SK-N-SH (cell line): ENCODE measurements at regions not wholly inside any gene's neighbourhood (a gene's known extent, or its start where the extent isn't known, plus 50 kb on each side); places are given as distances from the start of the nearest gene placed in this dataset.

Source experiments
- CTCF ChIA-PET: fragments of 300-600, 350-600 bp; formaldehyde crosslinking; extraction: SDS; loops from one replicate; lab custom pipeline; 2021; lab: Yijun Ruan, JAX
- POLR2A ChIA-PET: fragments of 350-600 bp; sonication (Branson Sonifier 250); formaldehyde crosslinking; extraction: SDS; loops from one replicate; lab custom pipeline; 2020; ENCODE audit warnings: antibody characterized with exemption, inconsistent platforms; lab: Yijun Ruan, JAX
- DNase-seq: peaks from one replicate; pipeline ENCODE4 v3.0.0; 2012
- H2AFZ ChIP-seq: fragments of 200-600 bp; sonication (generic); 2 replicates; pipeline ENCODE4 v1.8.1; 2016; ENCODE audit warnings: antibody characterized with exemption, mild to moderate bottlenecking, low read depth
- H3F3A ChIP-seq: fragments of 200-600 bp; sonication (generic); replicated peaks from 2 replicates; pipeline ENCODE3; 2016; ENCODE audit warnings: antibody characterized with exemption, mild to moderate bottlenecking; ENCODE audit not compliant: insufficient read depth
- H3K27ac ChIP-seq, 2 experiments: fragments of 200-500 bp in 1 of 2; fragments of 200-600 bp in 1 of 2; sonication (Bioruptor generic) in 1 of 2; sonication (generic), shearing (Covaris generic) in 1 of 2; 2 replicates each; pipeline versions ENCODE4 v1.5.1 to v1.6.1; 2014 to 2016; ENCODE audit warnings: low read depth in 2 of 2, inconsistent platforms in 1 of 2, low read length in 1 of 2, mild to moderate bottlenecking in 1 of 2, mixed read lengths in 1 of 2
- H3K27me3 ChIP-seq: fragments of 200-600 bp; sonication (generic), shearing (Covaris generic); 2 replicates; pipeline ENCODE4 v1.6.1; 2016; ENCODE audit warnings: mixed run types; ENCODE audit not compliant: insufficient read depth
- H3K36me3 ChIP-seq, 2 experiments: fragments of 200-500 bp in 1 of 2; fragments of 200-600 bp in 1 of 2; sonication (Bioruptor generic) in 1 of 2; sonication (generic) in 1 of 2; replicated peaks in 1 of 2; 2 replicates each; pipeline versions ENCODE3 to v1.5.1; 2014 to 2016; ENCODE audit warnings: low read length in 1 of 2, mild to moderate bottlenecking in 1 of 2; ENCODE audit not compliant: insufficient read depth in 2 of 2, control insufficient read depth in 1 of 2
- H3K4me1 ChIP-seq, 2 experiments: fragments of 200-500 bp in 1 of 2; fragments of 200-600 bp in 1 of 2; sonication (Bioruptor generic) in 1 of 2; sonication (generic), shearing (Covaris generic) in 1 of 2; 2 replicates each; pipeline versions ENCODE4 v1.5.1 to v1.6.1; 2014 to 2016; ENCODE audit warnings: low read depth in 1 of 2, low read length in 1 of 2, mixed run types in 1 of 2; ENCODE audit not compliant: insufficient read depth in 2 of 2, control insufficient read depth in 1 of 2
- H3K4me2 ChIP-seq: fragments of 200-600 bp; sonication (generic), shearing (Covaris generic); 2 replicates; pipeline ENCODE4 v1.6.1; 2017; ENCODE audit warnings: mixed run types
- H3K4me3 ChIP-seq, 2 experiments: fragments of 200-500 bp in 1 of 2; fragments of 200-600 bp in 1 of 2; sonication (Bioruptor generic) in 1 of 2; sonication (generic), shearing (Covaris generic) in 1 of 2; 2 replicates each; pipeline versions ENCODE4 v1.5.1 to v1.8.1; 2014 to 2016; ENCODE audit warnings: low read depth in 2 of 2, inconsistent platforms in 1 of 2, low read length in 1 of 2, mild to moderate bottlenecking in 1 of 2, mixed read lengths in 1 of 2, moderate library complexity in 1 of 2
- H3K79me2 ChIP-seq: fragments of 200-600 bp; sonication (generic); 2 replicates; pipeline ENCODE4 v1.8.1; 2017; ENCODE audit warnings: mild to moderate bottlenecking; ENCODE audit not compliant: insufficient read depth
- H3K9ac ChIP-seq: fragments of 200-600 bp; sonication (generic); 2 replicates; pipeline ENCODE4 v1.6.1; 2017; ENCODE audit warnings: mixed run types
- H3K9me2 ChIP-seq: fragments of 200-600 bp; sonication (generic); 2 replicates; pipeline ENCODE4 v1.6.1; 2017; ENCODE audit warnings: mixed run types
- H3K9me3 ChIP-seq: fragments of 200-600 bp; sonication (generic); 2 replicates; pipeline ENCODE4 v1.6.1; 2017; ENCODE audit warnings: mixed run types, mild to moderate bottlenecking, moderate library complexity
- H4K20me1 ChIP-seq: fragments of 200-600 bp; sonication (generic); 2 replicates; pipeline ENCODE4 v1.6.1; 2017; ENCODE audit warnings: mild to moderate bottlenecking, mixed run types; ENCODE audit not compliant: insufficient read depth
- CHD2 ChIP-seq: fragments of 150-350 bp; IDR thresholded peaks from 2 replicates; pipeline ENCODE4 v1.6.1; 2018; ENCODE audit warnings: low read length; ENCODE audit not compliant: partially characterized antibody
- ELF1 ChIP-seq: IDR thresholded peaks from 2 replicates; pipeline ENCODE4 v1.4.0; 2012
- EP300 ChIP-seq, 2 experiments: IDR thresholded peaks; 2 replicates each; pipeline versions ENCODE4 v1.4.0 to v1.6.1; 2012; ENCODE audit warnings: borderline replicate concordance in 1 of 2, low read depth in 1 of 2, low read length in 1 of 2
- FOXM1 ChIP-seq: IDR thresholded peaks from 2 replicates; pipeline ENCODE4 v1.4.0; 2012; ENCODE audit warnings: low read depth, mild to moderate bottlenecking
- GABPA ChIP-seq: IDR thresholded peaks from 2 replicates; pipeline ENCODE4 v1.4.0; 2012; ENCODE audit warnings: low read depth, mild to moderate bottlenecking
- JUND ChIP-seq: IDR thresholded peaks from 2 replicates; pipeline ENCODE4 v1.4.0; 2012
- MXI1 ChIP-seq: IDR thresholded peaks from 2 replicates; pipeline ENCODE4 v1.6.1; 2012; ENCODE audit warnings: mild to moderate bottlenecking, low read depth, low read length, improper control_type of control experiment
- NRF1 ChIP-seq: IDR thresholded peaks from 2 replicates; pipeline ENCODE4 v1.6.1; 2012; ENCODE audit warnings: low read depth, mild to moderate bottlenecking, low read length
- RAD21 ChIP-seq: IDR thresholded peaks from 2 replicates; pipeline ENCODE4 v1.6.1; 2012; ENCODE audit warnings: mild to moderate bottlenecking, low read length
- RCOR1 ChIP-seq: fragments of 150-350 bp; IDR thresholded peaks from 2 replicates; pipeline ENCODE4 v1.6.1; 2017; ENCODE audit warnings: antibody characterized with exemption, low read length
- RXRA ChIP-seq: IDR thresholded peaks from 2 replicates; pipeline ENCODE4 v1.4.0; 2012; ENCODE audit warnings: low read depth, mild to moderate bottlenecking, borderline replicate concordance
- SMC3 ChIP-seq: IDR thresholded peaks from 2 replicates; pipeline ENCODE4 v1.6.1; 2012; ENCODE audit warnings: low read depth, low read length, improper control_type of control experiment
- TEAD4 ChIP-seq: IDR thresholded peaks from 2 replicates; pipeline ENCODE4 v1.4.0; 2012; ENCODE audit warnings: mild to moderate bottlenecking, borderline replicate concordance; ENCODE audit not compliant: insufficient read depth
- YY1 ChIP-seq: IDR thresholded peaks from 2 replicates; pipeline ENCODE4 v1.4.0; 2012; ENCODE audit warnings: low read depth, mild to moderate bottlenecking
- WGBS: methylation state at CpG from one replicate; pipeline ENCODE4 v1.1.6; 2017; ENCODE audit warnings: low lambda C conversion rate; 5-methylcytosine and 5-hydroxymethylcytosine counted together
- TF ChIP-seq, protein P1 (sequence below): fragments of 150-350 bp; IDR thresholded peaks from 2 replicates; pipeline ENCODE4 v1.6.1; 2017; ENCODE audit warnings: antibody characterized with exemption, low read length, low read depth, borderline replicate concordance
- TF ChIP-seq, protein P2 (sequence below): fragments of 200-600 bp; sonication (generic); IDR thresholded peaks from 2 replicates; pipeline ENCODE4 v1.6.1; 2017; ENCODE audit warnings: antibody characterized with exemption, mild to moderate bottlenecking, moderate library complexity
- TF ChIP-seq, protein P3 (sequence below): IDR thresholded peaks from 2 replicates; pipeline ENCODE4 v1.4.0; 2012; ENCODE audit warnings: low read depth, borderline replicate concordance
- TF ChIP-seq, protein P4 (sequence below): fragments of 150-350 bp; IDR thresholded peaks from 2 replicates; pipeline ENCODE4 v1.6.1; 2016; ENCODE audit warnings: mild to moderate bottlenecking, low read depth, low read length

DNA sequence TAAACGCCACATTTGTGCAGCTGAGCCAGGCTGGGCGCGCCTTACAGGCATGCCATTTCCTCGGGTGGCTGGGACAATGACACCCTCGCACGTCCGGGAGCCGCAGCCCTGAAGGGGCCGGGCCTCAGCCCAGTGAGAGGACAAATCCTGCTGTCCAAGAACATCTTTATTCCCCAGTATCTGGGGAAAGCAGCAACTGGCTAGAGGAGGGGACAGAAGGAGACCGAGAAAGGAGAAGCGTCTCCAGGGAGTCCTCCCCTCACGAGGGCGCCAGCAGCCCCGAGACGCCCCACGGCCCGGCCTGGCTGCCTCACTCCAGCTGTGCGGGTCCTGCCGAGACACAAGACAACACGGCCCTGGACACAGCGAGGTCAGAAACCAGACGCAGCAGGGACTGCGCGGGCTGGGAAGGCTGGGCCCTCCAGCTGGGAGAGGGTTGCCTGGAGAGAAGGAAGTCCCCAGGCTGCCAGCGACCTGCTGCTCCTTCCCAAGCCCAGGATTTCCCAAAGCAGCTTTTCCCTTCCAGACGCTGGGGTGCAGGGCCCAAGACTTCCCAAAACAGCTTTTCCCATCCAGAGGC, 130.2 kb downstream of the CHSY1 start (continued):
- peak; percentile 15; the same call in 1 of the 2 replicates for TF ChIP-seq NRF1
- no peak for TF ChIP-seq GABPA
- TF ChIP-seq RXRA = no peak
- TF ChIP-seq CHD2 = peak; percentile 8
- TF ChIP-seq FOXM1 = no peak
- no peak for TF ChIP-seq TEAD4
- peak in 1 of 2 experiments; percentile 67; a peak in 2 of 4 replicates for TF ChIP-seq EP300 (IDR thresholded peaks at IDR 0.05; ENCODE audit: borderline replicate concordance in 1 of 2, low read depth in 1 of 2, low read length in 1 of 2)
- TF ChIP-seq, protein P1, sequence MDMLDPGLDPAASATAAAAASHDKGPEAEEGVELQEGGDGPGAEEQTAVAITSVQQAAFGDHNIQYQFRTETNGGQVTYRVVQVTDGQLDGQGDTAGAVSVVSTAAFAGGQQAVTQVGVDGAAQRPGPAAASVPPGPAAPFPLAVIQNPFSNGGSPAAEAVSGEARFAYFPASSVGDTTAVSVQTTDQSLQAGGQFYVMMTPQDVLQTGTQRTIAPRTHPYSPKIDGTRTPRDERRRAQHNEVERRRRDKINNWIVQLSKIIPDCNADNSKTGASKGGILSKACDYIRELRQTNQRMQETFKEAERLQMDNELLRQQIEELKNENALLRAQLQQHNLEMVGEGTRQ = no peak
- no peak for TF ChIP-seq YY1
- no peak for TF ChIP-seq RCOR1
- TF ChIP-seq, all 33 proteins: peak for 8

DNA sequence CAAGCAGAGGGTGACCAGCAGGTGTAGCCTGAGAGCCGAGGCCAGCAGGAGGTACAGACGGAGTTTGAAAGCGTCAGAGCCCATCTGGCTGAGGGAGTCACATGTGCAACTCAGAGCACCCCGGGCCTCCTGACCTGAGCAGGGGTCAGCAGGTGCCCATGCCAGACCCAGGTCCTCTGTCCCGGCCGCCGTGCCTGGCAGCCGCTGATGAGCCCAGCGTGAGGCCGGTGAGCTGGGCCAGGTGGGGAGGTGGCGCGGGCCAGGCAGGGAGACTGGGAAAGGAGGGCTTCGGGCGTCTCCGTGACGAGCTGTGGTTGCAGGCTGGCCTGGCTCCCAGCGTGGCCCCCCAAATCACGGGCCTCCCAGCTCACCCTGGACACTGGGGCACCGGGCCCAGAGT, 130.9 kb downstream of the CHSY1 start:
- Histone ChIP-seq H3F3A (peaks cover 18% of the 10 kb centered on the region), H3K27me3 (no peaks in the 10 kb centered on the region), H3K4me2 (no peak overlapping the region), H4K20me1 (no peaks in the 10 kb centered on the region), H3K9me3 (no peaks in the 10 kb centered on the region), H2AFZ (no peak overlapping the region), H3K79me2 (no peaks in the 10 kb centered on the region), H3K27ac (peak overlapping the region in 1 of 2 experiments; percentile 98; a peak in 2 of 4 replicates), H3K36me3 (no peaks in the 10 kb centered on the region), H3K4me3 (no peak overlapping the region), H3K4me1 (peaks cover 4 to 31% of the 10 kb centered on the region in 2 experiments; a peak in 3 of 4 replicates), H3K9ac (no peak overlapping the region), H3K9me2 (no peaks in the 10 kb centered on the region)
- WGBS = 92% methylated on average over 9 of the region's 19 CpGs
- peak; percentile 58 for DNase-seq
- TF ChIP-seq, protein P2, sequence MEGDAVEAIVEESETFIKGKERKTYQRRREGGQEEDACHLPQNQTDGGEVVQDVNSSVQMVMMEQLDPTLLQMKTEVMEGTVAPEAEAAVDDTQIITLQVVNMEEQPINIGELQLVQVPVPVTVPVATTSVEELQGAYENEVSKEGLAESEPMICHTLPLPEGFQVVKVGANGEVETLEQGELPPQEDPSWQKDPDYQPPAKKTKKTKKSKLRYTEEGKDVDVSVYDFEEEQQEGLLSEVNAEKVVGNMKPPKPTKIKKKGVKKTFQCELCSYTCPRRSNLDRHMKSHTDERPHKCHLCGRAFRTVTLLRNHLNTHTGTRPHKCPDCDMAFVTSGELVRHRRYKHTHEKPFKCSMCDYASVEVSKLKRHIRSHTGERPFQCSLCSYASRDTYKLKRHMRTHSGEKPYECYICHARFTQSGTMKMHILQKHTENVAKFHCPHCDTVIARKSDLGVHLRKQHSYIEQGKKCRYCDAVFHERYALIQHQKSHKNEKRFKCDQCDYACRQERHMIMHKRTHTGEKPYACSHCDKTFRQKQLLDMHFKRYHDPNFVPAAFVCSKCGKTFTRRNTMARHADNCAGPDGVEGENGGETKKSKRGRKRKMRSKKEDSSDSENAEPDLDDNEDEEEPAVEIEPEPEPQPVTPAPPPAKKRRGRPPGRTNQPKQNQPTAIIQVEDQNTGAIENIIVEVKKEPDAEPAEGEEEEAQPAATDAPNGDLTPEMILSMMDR = no peak
- CTCF ChIA-PET = interaction anchor here (0.7 to 2.8 kb wide), 22 partner anchors 9 to 143 kb away, joined by 3 to 24 read pairs (median 4); partner anchors contain the start of gene CHSY1
- POLR2A ChIA-PET = interaction anchor here (0.9 to 1.6 kb wide), 3 partner anchors 29 to 131 kb away, joined by 3 to 7 read pairs (median 5); partner anchors contain the start of gene CHSY1

DNA sequence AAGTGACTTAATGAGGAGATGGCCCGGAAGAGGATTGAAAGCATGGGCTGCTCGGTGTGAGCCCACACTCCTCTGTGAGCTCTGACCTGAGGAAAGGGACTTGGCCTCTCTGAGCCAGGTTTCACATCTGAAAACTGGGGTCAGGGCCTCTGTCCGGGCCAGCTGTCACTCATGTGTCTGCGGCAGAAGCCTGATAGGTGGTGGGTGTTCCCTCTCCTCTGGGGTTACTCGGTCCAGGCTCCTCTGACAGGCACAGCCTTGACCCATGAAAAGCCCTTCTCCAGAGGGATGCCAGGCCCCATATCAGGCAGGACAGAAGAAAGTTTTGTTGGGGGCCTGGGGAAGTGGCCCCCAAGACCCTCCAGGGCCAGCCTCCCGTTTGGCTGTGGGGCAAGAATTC, 131.4 kb downstream of the CHSY1 start:
- no peak for DNase-seq
- TF ChIP-seq JUND (no peak), ELF1 (no peak), MXI1 (no peak), SMC3 (no peak), YY1 (no peak), FOXM1 (no peak), RAD21 (no peak)
- TF ChIP-seq, protein P3, sequence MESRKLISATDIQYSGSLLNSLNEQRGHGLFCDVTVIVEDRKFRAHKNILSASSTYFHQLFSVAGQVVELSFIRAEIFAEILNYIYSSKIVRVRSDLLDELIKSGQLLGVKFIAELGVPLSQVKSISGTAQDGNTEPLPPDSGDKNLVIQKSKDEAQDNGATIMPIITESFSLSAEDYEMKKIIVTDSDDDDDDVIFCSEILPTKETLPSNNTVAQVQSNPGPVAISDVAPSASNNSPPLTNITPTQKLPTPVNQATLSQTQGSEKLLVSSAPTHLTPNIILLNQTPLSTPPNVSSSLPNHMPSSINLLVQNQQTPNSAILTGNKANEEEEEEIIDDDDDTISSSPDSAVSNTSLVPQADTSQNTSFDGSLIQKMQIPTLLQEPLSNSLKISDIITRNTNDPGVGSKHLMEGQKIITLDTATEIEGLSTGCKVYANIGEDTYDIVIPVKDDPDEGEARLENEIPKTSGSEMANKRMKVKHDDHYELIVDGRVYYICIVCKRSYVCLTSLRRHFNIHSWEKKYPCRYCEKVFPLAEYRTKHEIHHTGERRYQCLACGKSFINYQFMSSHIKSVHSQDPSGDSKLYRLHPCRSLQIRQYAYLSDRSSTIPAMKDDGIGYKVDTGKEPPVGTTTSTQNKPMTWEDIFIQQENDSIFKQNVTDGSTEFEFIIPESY = no peak
- TF ChIP-seq, protein P1 = no peak
- TF ChIP-seq, protein P4, sequence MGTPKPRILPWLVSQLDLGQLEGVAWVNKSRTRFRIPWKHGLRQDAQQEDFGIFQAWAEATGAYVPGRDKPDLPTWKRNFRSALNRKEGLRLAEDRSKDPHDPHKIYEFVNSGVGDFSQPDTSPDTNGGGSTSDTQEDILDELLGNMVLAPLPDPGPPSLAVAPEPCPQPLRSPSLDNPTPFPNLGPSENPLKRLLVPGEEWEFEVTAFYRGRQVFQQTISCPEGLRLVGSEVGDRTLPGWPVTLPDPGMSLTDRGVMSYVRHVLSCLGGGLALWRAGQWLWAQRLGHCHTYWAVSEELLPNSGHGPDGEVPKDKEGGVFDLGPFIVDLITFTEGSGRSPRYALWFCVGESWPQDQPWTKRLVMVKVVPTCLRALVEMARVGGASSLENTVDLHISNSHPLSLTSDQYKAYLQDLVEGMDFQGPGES = no peak

More for the DNA sequence above, 131.4 kb downstream of the CHSY1 start:
- no peaks in the 10 kb centered on the region for H3K27me3 ChIP-seq
- H3K9ac ChIP-seq = no peak overlapping the region
- no peak overlapping the region for H3K4me2 ChIP-seq
- no peaks in the 10 kb centered on the region for H3K9me2 ChIP-seq
- POLR2A ChIA-PET = interaction anchor here (1.6 kb wide), 1 partner anchor 131 kb away, joined by 7 read pairs; the partner anchor contains the start of gene CHSY1
- no peak overlapping the region for H2AFZ ChIP-seq
- WGBS = 100% methylated on average over 3 of the region's 6 CpGs
- no peaks in the 10 kb centered on the region for H3K9me3 ChIP-seq
- no peak overlapping the region for H3K4me3 ChIP-seq
- H3K27ac ChIP-seq = peak overlapping the region in 1 of 2 experiments; percentile 98; a peak in 1 of 4 replicates
- H3K36me3 ChIP-seq = no peaks in the 10 kb centered on the region
- H3K4me1 ChIP-seq = peaks cover 0 to 27% of the 10 kb centered on the region in 2 experiments; a peak in 2 of 4 replicates
- CTCF ChIA-PET = interaction anchor here (1.1 to 2.8 kb wide), 10 partner anchors 16 to 137 kb away, joined by 3 to 24 read pairs (median 7); no protein-coding TSS in a partner anchor
- H4K20me1 ChIP-seq = no peaks in the 10 kb centered on the region
- H3K79me2 ChIP-seq = no peaks in the 10 kb centered on the region
- peaks cover 14% of the 10 kb centered on the region for H3F3A ChIP-seq
